Brain microvascular endothelial cell (primary cell): ENCODE measurements at regions not wholly inside any gene's neighbourhood (a gene's known extent, or its start where the extent isn't known, plus 50 kb on each side); places are given as distances from the start of the nearest gene placed in this dataset.

Experiments used
- DNase-seq: peaks from one replicate; pipeline ENCODE4 v3.0.0-alpha.2; 2020
- H3K27ac ChIP-seq: fragments of 250-450 bp; sonication (Bioruptor Pico); 2 replicates; pipeline ENCODE4 v1.5.1; 2020; ENCODE audit warnings: mild to moderate bottlenecking, moderate library complexity
- H3K27me3 ChIP-seq: fragments of 250-450 bp; sonication (Bioruptor Pico); replicated peaks from 2 replicates; pipeline ENCODE4 v1.5.1; 2020; ENCODE audit warnings: mild to moderate bottlenecking
- H3K36me3 ChIP-seq: fragments of 250-450 bp; sonication (Bioruptor Pico); replicated peaks from 2 replicates; pipeline ENCODE4 v1.5.1; 2020; ENCODE audit warnings: mild to moderate bottlenecking
- H3K4me3 ChIP-seq: 2 replicates; pipeline ENCODE4 v1.5.1; 2011; ENCODE audit warnings: low read depth, mild to moderate bottlenecking, control low read depth, low read length, moderate library complexity
- CTCF ChIP-seq: IDR thresholded peaks from 2 replicates; pipeline ENCODE4 v1.5.1; 2011; ENCODE audit warnings: low read depth, mild to moderate bottlenecking, moderate library complexity, low read length, control low read depth, inconsistent platforms; ENCODE audit errors: missing control alignments
- in situ Hi-C: cut with HindIII; loops from 2 replicates; pipeline ENCODE4 v1.10.0; 2017; ENCODE audit warnings: low sequenced_read_pairs, low pct_ligation_motif_present

- in situ Hi-C loops = no loop called here
- no peak overlapping the region for H3K4me3 ChIP-seq
- DNase-seq = no peak
- no peak for TF ChIP-seq CTCF
- no peaks in the 10 kb centered on the region for H3K27me3 ChIP-seq
- no peak overlapping the region for H3K27ac ChIP-seq
- H3K36me3 ChIP-seq = no peaks in the 10 kb centered on the region
These were observed 412.0 kb upstream of the RBMS3 start for GRCh38 chr3:28868897-28869296.

DNA sequence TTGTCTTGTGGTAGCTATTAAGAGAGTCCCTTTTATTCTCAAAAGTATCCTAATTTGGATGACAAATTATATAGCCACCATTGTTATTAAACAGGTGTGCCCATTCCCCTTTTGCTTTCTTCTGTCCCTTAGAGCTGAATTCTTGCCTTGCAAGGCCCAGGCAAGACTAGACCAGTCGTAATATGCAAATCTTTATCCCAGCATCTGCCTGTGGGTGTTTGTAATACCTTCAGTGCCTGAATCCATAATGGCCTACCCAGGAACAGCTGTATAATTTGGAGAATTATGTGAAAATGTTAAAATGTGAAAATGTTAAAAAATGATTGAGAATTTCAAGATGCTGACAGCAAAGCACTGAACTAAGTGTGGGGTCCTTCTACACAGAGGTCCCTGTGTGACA is 403.0 kb upstream of the RBMS3 start:
- in situ Hi-C loops = no loop called here
- no peak for TF ChIP-seq CTCF
- Histone ChIP-seq H3K36me3 (no peaks in the 10 kb centered on the region), H3K27ac (no peak overlapping the region), H3K27me3 (no peaks in the 10 kb centered on the region), H3K4me3 (no peak overlapping the region)
- DNase-seq = no peak

- in situ Hi-C loops = no loop called here
- H3K27ac ChIP-seq = no peak overlapping the region
These were observed 390.5 kb upstream of the RBMS3 start for GRCh38 chr3:28890373-28890772.

GRCh38 chr3:28891485-28891884 is 389.4 kb upstream of the RBMS3 start:
- Histone ChIP-seq H3K27ac (no peak overlapping the region), H3K36me3 (no peaks in the 10 kb centered on the region), H3K27me3 (no peaks in the 10 kb centered on the region), H3K4me3 (no peak overlapping the region)
- in situ Hi-C loops = no loop called here
- no peak for TF ChIP-seq CTCF
- DNase-seq = no peak

More at GRCh38 chr3:28890373-28890772, 390.5 kb upstream of the RBMS3 start:
- TF ChIP-seq CTCF = no peak
- Histone ChIP-seq H3K36me3 (no peaks in the 10 kb centered on the region), H3K27me3 (no peaks in the 10 kb centered on the region), H3K4me3 (no peak overlapping the region)
- no peak for DNase-seq

DNA sequence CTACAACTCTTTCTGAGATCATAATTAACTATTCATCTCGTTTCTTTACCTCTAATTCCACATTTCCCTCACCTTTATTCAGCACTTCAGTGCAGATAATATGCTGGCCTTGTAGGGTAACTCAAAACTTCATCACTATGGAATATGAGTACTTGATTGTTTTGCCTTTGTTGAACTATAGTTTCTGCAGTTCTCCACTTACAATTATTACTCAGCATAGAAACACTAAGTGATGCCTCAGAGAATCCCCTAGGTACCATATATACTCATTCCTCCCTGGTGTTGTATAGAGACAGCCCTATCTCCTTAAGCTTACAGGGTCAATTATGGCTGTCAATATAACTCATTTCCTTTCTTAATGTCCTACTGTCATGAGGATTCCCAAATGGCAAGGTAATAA is 380.6 kb upstream of the RBMS3 start:
- Histone ChIP-seq H3K27ac (no peak overlapping the region), H3K4me3 (no peak overlapping the region), H3K36me3 (no peaks in the 10 kb centered on the region), H3K27me3 (no peaks in the 10 kb centered on the region)
- TF ChIP-seq CTCF = no peak
- in situ Hi-C loops = no loop called here
- DNase-seq = no peak

DNA sequence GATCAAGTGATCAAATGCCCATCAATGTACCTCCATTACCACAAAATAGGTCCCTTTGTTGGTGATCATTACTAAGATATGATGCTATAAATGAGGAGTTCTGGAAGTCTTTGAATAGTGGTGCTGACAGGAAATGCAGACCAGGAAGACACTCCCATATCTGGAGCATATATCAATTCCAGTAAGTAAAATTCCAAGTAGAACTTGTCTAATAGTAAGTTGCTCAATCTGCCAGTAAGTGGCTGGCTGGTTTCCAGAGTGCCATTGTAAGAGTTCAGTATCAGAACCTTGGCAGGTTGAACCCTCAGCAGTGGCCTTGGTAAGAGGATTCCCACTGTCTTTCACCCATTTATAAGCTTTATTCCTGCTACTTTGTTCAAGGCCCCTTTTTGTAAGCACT is 379.9 kb upstream of the RBMS3 start:
- Histone ChIP-seq H3K27ac (no peak overlapping the region), H3K4me3 (no peak overlapping the region), H3K27me3 (no peaks in the 10 kb centered on the region), H3K36me3 (no peaks in the 10 kb centered on the region)
- DNase-seq = no peak
- TF ChIP-seq CTCF = no peak
- in situ Hi-C loops = no loop called here
